ENCODE measurements at regions not wholly inside any gene's neighbourhood (a gene's known extent, or its start where the extent isn't known, plus 50 kb on each side); places are given as distances from the start of the nearest gene placed in this dataset.

DNA sequence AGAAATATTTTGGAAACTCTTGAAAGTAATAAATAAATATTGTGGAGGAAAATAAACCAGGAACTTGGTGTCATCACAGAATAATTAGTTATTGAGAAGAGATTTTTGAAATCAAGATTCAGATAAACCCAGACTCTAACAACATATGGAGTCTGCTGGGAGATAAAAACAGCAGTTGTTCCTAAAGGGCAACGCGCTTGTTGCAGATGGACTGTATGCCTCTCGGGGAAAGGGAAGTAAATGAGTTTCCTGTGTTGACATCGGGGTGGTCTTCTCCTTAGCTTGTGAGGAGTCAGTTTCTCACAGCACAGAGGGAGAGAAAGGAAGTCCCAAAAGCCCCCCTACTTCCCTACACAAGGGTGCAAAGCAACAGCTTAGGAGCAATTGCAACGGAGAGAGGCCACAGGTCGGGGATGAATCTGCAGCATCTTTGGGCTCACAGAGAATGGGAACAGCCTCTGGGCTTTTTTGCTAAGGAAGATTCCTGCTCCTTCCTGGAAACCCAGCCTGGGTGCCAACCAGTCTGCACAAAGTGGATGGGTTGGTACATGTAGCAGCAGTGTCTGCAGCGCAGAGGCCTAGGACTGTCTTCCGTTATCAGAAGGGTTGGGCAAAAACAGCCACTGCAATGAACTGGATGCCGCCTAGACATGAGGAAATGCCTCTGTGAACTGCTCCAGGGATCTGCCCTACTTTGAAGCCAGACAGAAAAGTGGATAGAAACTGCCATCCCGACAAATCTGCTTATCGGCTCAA is 603.0 kb upstream of the NRSN1 start:
- TF ChIP-seq POLR2A (IDR thresholded peaks at IDR 0.05) (no peak), EP300 (IDR thresholded peaks at IDR 0.05) (no peak), POLR2AphosphoS5 (IDR thresholded peaks at IDR 0.05) (no peak)
- TF ChIP-seq, protein P1, sequence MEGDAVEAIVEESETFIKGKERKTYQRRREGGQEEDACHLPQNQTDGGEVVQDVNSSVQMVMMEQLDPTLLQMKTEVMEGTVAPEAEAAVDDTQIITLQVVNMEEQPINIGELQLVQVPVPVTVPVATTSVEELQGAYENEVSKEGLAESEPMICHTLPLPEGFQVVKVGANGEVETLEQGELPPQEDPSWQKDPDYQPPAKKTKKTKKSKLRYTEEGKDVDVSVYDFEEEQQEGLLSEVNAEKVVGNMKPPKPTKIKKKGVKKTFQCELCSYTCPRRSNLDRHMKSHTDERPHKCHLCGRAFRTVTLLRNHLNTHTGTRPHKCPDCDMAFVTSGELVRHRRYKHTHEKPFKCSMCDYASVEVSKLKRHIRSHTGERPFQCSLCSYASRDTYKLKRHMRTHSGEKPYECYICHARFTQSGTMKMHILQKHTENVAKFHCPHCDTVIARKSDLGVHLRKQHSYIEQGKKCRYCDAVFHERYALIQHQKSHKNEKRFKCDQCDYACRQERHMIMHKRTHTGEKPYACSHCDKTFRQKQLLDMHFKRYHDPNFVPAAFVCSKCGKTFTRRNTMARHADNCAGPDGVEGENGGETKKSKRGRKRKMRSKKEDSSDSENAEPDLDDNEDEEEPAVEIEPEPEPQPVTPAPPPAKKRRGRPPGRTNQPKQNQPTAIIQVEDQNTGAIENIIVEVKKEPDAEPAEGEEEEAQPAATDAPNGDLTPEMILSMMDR (IDR thresholded peaks at IDR 0.05), result no peak

Measured in stomach (tissue), 4 donors.